GM10248 (cell line): ENCODE measurements at regions not wholly inside any gene's neighbourhood (a gene's known extent, or its start where the extent isn't known, plus 50 kb on each side); places are given as distances from the start of the nearest gene placed in this dataset.

ENCODE experiments used
- CTCF ChIA-PET: fragments of 300-600 bp; sonication (Branson Sonifier 250); formaldehyde crosslinking; extraction: SDS; loops from one replicate; lab custom pipeline; 2021; ENCODE audit warnings: antibody characterized with exemption; lab: Yijun Ruan, JAX
- POLR2A ChIA-PET: fragments of 350-650 bp; sonication (Branson Sonifier 250); formaldehyde crosslinking; extraction: SDS; loops from one replicate; lab custom pipeline; 2020; ENCODE audit warnings: antibody characterized with exemption; lab: Yijun Ruan, JAX
- DNase-seq: peaks from one replicate; pipeline ENCODE4 v3.0.0; 2012; ENCODE audit errors: extremely low spot score
- TF ChIP-seq, protein P1 (sequence below): IDR thresholded peaks from 2 replicates; pipeline ENCODE4 v1.5.1; 2012; ENCODE audit warnings: mild to moderate bottlenecking, low read depth; ENCODE audit errors: extremely low read depth, missing control alignments, control extremely low read depth

DNA sequence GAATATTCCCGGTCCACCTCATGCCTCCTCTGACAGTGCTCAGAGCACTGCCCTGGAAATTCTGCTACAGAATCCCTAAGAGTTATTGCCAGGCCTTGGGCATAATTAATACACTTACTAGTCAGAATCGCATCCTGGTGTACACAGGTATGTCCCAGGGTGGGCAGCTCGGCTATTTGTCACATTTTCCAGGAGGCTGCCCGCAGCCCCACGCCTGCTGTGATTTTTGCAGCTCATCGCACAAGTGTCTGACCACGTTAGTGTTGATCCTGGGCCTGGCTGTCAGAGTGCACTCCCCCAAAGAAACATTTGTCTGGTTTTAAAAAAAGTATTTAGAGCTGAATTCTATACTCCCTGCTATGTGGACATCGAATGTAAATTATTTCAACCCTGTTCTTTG, 105.4 kb downstream of the CD83 start:
- POLR2A ChIA-PET = no interaction called here
- CTCF ChIA-PET = interaction anchor here (0.7 to 1.5 kb wide), 2 partner anchors 18 to 413 kb away, joined by 3 read pairs; no protein-coding TSS in a partner anchor
- TF ChIP-seq, protein P1, sequence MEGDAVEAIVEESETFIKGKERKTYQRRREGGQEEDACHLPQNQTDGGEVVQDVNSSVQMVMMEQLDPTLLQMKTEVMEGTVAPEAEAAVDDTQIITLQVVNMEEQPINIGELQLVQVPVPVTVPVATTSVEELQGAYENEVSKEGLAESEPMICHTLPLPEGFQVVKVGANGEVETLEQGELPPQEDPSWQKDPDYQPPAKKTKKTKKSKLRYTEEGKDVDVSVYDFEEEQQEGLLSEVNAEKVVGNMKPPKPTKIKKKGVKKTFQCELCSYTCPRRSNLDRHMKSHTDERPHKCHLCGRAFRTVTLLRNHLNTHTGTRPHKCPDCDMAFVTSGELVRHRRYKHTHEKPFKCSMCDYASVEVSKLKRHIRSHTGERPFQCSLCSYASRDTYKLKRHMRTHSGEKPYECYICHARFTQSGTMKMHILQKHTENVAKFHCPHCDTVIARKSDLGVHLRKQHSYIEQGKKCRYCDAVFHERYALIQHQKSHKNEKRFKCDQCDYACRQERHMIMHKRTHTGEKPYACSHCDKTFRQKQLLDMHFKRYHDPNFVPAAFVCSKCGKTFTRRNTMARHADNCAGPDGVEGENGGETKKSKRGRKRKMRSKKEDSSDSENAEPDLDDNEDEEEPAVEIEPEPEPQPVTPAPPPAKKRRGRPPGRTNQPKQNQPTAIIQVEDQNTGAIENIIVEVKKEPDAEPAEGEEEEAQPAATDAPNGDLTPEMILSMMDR = no peak
- DNase-seq = no peak

DNA sequence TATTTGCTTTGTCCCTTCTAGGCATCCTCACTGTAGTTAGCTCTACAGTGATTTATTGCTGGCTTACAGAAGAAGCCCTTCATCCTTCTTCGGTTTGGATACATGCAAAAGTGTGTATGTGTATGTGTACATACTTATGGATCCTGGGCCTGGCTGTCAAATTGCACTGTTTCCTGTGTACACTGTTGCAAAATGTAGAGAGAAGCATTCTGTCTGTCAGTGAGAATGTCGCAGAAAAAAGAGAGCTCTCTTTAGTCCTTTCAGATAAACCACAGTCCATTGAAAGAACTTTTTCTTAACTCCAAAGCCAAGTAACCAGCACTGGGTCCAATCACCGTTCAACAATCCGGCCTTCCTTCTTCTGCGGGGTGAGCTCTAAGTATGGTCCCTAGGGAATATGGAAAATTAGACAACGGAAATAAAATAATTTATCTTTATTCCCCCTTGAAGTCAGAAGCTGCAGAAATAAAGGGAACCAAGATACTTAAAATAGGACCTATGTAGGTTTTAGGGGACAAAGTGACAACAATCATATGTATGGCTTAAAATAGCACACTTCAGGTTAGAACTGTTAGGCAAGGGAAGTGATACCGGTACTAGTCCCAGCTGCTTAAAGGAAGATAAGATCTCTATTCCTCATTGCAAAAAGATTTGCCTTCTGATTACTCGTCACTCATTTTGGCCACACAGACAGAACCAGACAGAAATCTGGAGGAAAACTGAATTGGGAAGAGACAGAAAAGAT, 107.0 kb downstream of the CD83 start:
- TF ChIP-seq, protein P1 = no peak
- CTCF ChIA-PET = interaction anchor here (1.0 to 1.1 kb wide), 3 partner anchors 9 to 40 kb away, joined by 3 to 9 read pairs (median 4); no protein-coding TSS in a partner anchor
- DNase-seq = peak; percentile 48
- POLR2A ChIA-PET = interaction anchor here (0.5 kb wide), 1 partner anchor 960 kb away, joined by 4 read pairs; no protein-coding TSS in a partner anchor

DNA sequence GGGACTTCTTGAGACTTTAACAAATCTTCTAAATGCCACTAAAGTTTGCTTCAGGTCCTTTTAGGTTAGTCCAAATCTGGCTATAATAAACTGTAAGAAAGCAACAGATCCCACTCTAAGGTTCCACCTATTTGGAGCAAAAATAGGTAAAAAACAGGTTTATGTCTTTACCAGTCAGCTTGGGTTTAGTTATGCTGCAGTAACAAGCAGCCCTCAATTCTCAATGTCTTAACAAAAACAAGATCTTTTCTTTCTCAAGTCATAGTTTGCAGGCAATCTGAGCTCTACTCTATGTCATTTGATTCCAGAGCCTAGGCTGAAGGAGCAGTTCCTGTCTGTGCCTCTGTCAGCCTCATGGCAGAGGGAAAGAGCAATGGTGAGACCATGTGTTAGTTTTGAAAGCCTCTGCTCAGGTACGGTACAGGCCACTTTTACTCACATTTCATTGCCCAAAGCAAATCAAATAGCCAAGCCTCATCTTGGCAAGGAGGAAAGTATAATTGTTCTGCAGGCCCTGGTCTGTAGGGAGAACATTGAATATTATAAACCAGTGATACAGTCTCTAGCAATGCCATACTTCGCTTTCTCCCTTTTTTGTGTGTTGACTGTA, 108.6 kb downstream of the CD83 start:
- ChIA-PET CTCF (interaction anchor here (1.2 kb wide), 1 partner anchor 16 kb away, joined by 4 read pairs; no protein-coding TSS in a partner anchor), POLR2A (no interaction called here)
- DNase-seq = no peak
- TF ChIP-seq, protein P1 = no peak

DNA sequence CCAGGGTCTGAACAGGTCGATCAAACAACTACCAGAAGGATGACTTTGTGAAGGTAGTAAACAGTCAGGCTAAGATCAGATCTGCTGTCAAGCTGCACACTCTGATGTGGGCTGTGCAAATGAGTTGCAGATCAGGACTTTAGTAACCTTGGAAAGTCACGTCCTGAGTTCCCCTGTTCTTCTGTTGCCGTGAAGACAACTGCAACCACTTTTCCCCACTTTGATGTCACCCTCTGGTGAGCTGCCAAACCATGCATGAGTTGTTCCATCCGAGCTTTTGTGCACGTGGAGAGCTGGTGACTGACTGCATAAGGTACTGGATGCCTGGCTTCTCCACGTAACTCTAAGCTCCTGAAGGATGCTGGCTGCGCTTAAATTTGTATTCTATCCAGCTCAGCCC, 111.0 kb downstream of the CD83 start:
- ChIA-PET POLR2A (no interaction called here), CTCF (interaction anchor here (1.4 to 1.5 kb wide), 2 partner anchors 12 to 37 kb away, joined by 3 read pairs; no protein-coding TSS in a partner anchor)
- TF ChIP-seq, protein P1 = no peak
- no peak for DNase-seq

DNA sequence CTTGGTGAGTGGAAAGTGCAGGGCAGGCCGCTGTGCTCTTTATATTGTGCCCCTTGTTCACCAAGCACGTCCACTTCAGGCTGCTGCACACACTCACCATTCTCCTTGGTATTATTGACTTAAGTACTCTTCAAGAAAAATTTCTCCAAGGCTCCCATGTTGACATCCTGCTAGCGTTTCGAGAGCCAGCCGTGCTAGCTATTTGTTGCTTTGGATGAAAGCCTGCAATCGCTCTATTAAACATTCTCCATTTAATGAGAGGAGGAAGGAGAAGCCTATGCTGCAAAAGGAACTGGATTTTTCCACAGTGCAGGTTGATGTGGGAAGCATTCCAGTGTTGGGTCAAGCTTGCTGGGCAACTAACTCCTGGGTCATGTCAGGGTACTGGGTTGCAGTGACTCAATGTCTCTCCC, 113.5 kb downstream of the CD83 start:
- POLR2A ChIA-PET = no interaction called here
- no peak for DNase-seq
- TF ChIP-seq, protein P1 = no peak
- CTCF ChIA-PET = interaction anchor here (1.1 kb wide), 1 partner anchor 391 kb away, joined by 3 read pairs; no protein-coding TSS in a partner anchor

DNA sequence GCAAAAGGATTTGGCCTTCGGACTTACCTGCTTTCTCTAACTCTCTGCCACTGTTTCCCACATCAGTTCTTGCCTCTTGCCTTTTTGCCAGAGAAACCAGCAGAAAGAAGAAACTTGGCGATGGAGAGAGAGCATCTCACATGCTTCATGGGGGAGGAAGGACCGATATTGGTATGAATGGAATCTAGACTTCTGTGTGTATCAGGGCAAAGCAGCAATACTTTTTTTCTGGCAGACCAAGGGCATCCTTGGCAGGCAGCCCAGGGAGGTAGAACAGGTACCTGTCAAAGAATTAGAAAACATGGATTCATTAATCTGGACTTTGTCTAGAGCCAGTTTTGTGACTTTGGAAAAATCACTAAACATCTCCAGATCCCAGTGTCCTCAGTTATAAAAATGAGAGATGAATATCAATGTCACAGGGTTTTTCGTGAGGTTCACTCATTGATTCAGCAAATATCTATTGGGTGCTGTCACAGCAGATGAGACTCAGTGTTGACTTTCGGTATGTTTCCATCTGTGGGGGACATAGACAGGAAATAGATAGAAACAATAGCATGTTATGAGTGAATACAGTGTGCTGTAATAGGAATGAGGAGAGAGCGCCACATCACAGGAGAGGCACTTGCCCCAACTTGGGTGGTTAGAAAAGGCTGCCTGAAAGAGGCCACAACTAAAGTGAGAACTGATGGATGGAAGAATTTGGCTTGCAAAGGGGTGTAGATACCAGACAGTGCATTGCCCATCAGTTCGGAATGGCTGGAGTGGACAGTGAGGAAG, 114.1 kb downstream of the CD83 start:
- ChIA-PET POLR2A (no interaction called here), CTCF (interaction anchor here (1.1 kb wide), 1 partner anchor 391 kb away, joined by 3 read pairs; no protein-coding TSS in a partner anchor)

More for the DNA sequence above, 114.1 kb downstream of the CD83 start:
- TF ChIP-seq, protein P1 = no peak
- no peak for DNase-seq
